Left ventricle myocardium inferior (tissue), 1 donor: ENCODE measurements at regions not wholly inside any gene's neighbourhood (a gene's known extent, or its start where the extent isn't known, plus 50 kb on each side); places are given as distances from the start of the nearest gene placed in this dataset.

ENCODE experiments used
- DNase-seq: peaks from one replicate; pipeline ENCODE4 v3.0.0-alpha.2; 2020
- H3K27ac ChIP-seq: fragments of 200-600 bp; replicated peaks from 2 replicates; pipeline ENCODE4 v1.8.0; 2021
- H3K27me3 ChIP-seq: fragments of 200-600 bp; 2 replicates; pipeline ENCODE4 v1.8.0; 2021; ENCODE audit warnings: low read depth
- H3K36me3 ChIP-seq: fragments of 200-600 bp; 2 replicates; pipeline ENCODE4 v1.8.0; 2021
- H3K4me1 ChIP-seq: fragments of 200-600 bp; 2 replicates; pipeline ENCODE4 v1.8.0; 2021
- H3K4me3 ChIP-seq: fragments of 200-600 bp; 2 replicates; pipeline ENCODE4 v1.8.0; 2021; ENCODE audit warnings: mild to moderate bottlenecking, moderate library complexity
- H3K9me3 ChIP-seq: fragments of 200-600 bp; replicated peaks from 2 replicates; pipeline ENCODE4 v1.8.0; 2021
- CTCF ChIP-seq: fragments of 200-600 bp; IDR thresholded peaks from 2 replicates; pipeline ENCODE4 v1.8.0; 2021; ENCODE audit warnings: antibody characterized with exemption, mild to moderate bottlenecking, borderline replicate concordance
- intact Hi-C: fragments of 100-400 bp; cut with micrococcal nuclease; formaldehyde crosslinking; loops from one replicate; pipeline ENCODE4 v1.11.0; 2022
- donor health status: DM: no; HTN: yes; CAD: no; lungs with severe emphysema.

- intact Hi-C loops, result no loop called here
These were observed 509.0 kb upstream of the POU3F2 start for GRCh38 chr6:98325366-98325765.

GRCh38 chr6:98333273-98333672 lies 501.1 kb upstream of the POU3F2 start:
- intact Hi-C loops, result no loop called here
- no peak overlapping the region for H3K27ac ChIP-seq
- no peaks in the 10 kb centered on the region for H3K27me3 ChIP-seq
- TF ChIP-seq CTCF, result no peak
- H3K9me3 ChIP-seq, result no peaks in the 10 kb centered on the region
- no peak overlapping the region for H3K4me3 ChIP-seq
- no peaks in the 10 kb centered on the region for H3K4me1 ChIP-seq
- DNase-seq, result no peak
- no peaks in the 10 kb centered on the region for H3K36me3 ChIP-seq

More at GRCh38 chr6:98325366-98325765, 509.0 kb upstream of the POU3F2 start:
- Histone ChIP-seq H3K36me3 (no peaks in the 10 kb centered on the region), H3K9me3 (no peaks in the 10 kb centered on the region), H3K4me3 (no peak overlapping the region), H3K4me1 (no peaks in the 10 kb centered on the region), H3K27me3 (no peaks in the 10 kb centered on the region), H3K27ac (no peak overlapping the region)
- DNase-seq, result no peak
- no peak for TF ChIP-seq CTCF

- no peak for DNase-seq
- intact Hi-C loops, result no loop called here
- no peaks in the 10 kb centered on the region for H3K4me1 ChIP-seq
- no peak for TF ChIP-seq CTCF
- no peaks in the 10 kb centered on the region for H3K36me3 ChIP-seq
- no peak overlapping the region for H3K27ac ChIP-seq
- no peak overlapping the region for H3K4me3 ChIP-seq
- no peaks in the 10 kb centered on the region for H3K27me3 ChIP-seq
- no peaks in the 10 kb centered on the region for H3K9me3 ChIP-seq
These were observed 498.8 kb upstream of the POU3F2 start for GRCh38 chr6:98335594-98335993.

- Histone ChIP-seq H3K27me3 (no peaks in the 10 kb centered on the region), H3K36me3 (no peaks in the 10 kb centered on the region), H3K27ac (no peak overlapping the region), H3K4me3 (no peak overlapping the region), H3K9me3 (no peaks in the 10 kb centered on the region), H3K4me1 (no peaks in the 10 kb centered on the region)
- TF ChIP-seq CTCF, result no peak
- DNase-seq, result no peak
- intact Hi-C loops, result no loop called here
These were observed 494.9 kb upstream of the POU3F2 start for GRCh38 chr6:98339506-98339905.

- Histone ChIP-seq H3K27ac (no peak overlapping the region), H3K9me3 (no peaks in the 10 kb centered on the region)
- intact Hi-C loops, result no loop called here
These were observed 491.4 kb upstream of the POU3F2 start for GRCh38 chr6:98343004-98343403.

More at GRCh38 chr6:98343004-98343403, 491.4 kb upstream of the POU3F2 start:
- no peaks in the 10 kb centered on the region for H3K36me3 ChIP-seq
- no peaks in the 10 kb centered on the region for H3K27me3 ChIP-seq
- H3K4me3 ChIP-seq, result no peak overlapping the region
- no peak for TF ChIP-seq CTCF
- no peaks in the 10 kb centered on the region for H3K4me1 ChIP-seq
- no peak for DNase-seq
